HEK293 (cell line): ENCODE measurements at regions not wholly inside any gene's neighbourhood (a gene's known extent, or its start where the extent isn't known, plus 50 kb on each side); places are given as distances from the start of the nearest gene placed in this dataset.

Experiments used
- CTCF ChIA-PET: fragments of 350-600 bp; formaldehyde crosslinking; extraction: SDS; loops from one replicate; lab custom pipeline; 2021; ENCODE audit warnings: antibody characterized with exemption; lab: Yijun Ruan, JAX
- POLR2A ChIA-PET: fragments of 300-600 bp; formaldehyde crosslinking; extraction: SDS; loops from one replicate; lab custom pipeline; 2020; ENCODE audit warnings: antibody characterized with exemption, inconsistent platforms; lab: Yijun Ruan, JAX
- H3K27ac ChIP-seq: fragments of 200-500 bp; sonication (Bioruptor generic); 2 replicates; pipeline ENCODE4 v1.5.1; 2014; ENCODE audit warnings: low read depth, low read length, control low read depth, inconsistent platforms; ENCODE audit errors: extremely low read depth
- H3K36me3 ChIP-seq, 2 experiments: fragments of 200-500 bp in 1 of 2; sonication (Bioruptor generic) in 1 of 2; 1 replicate in 1 of 2; 2 replicates in 1 of 2; pipeline ENCODE4 v1.5.1; 2014 to 2017; ENCODE audit warnings: inconsistent platforms in 2 of 2, low read length in 2 of 2; ENCODE audit not compliant: control insufficient read depth in 2 of 2, insufficient read depth in 1 of 2
- H3K4me1 ChIP-seq: fragments of 200-500 bp; sonication (Bioruptor generic); 2 replicates; pipeline ENCODE4 v1.5.1; 2014; ENCODE audit warnings: mild to moderate bottlenecking, low read length, inconsistent platforms; ENCODE audit not compliant: control insufficient read depth, insufficient read depth
- H3K4me3 ChIP-seq: 2 replicates; pipeline ENCODE4 v1.5.1; 2011; ENCODE audit warnings: low read depth, mild to moderate bottlenecking, control low read depth, low read length, moderate library complexity
- H3K9me3 ChIP-seq: fragments of 200-500 bp; sonication (Bioruptor generic); 2 replicates; pipeline ENCODE4 v1.5.1; 2014; ENCODE audit warnings: low read depth, low read length, inconsistent platforms; ENCODE audit not compliant: control insufficient read depth, insufficient read depth
- FEZF1 ChIP-seq: fragments of 450-650 bp; formaldehyde crosslinking; IDR thresholded peaks from 2 replicates; pipeline ENCODE4 v1.5.1; 2016; ENCODE audit warnings: missing biosample characterization, missing genetic modification characterization
- KLF7 ChIP-seq: fragments of 450-650 bp; formaldehyde crosslinking; IDR thresholded peaks from 2 replicates; pipeline ENCODE4 v1.5.1; 2016; ENCODE audit warnings: missing biosample characterization, missing genetic modification characterization, borderline replicate concordance
- REPIN1 ChIP-seq: fragments of 450-650 bp; formaldehyde crosslinking; IDR thresholded peaks from 2 replicates; pipeline ENCODE4 v1.5.1; 2017; ENCODE audit warnings: missing biosample characterization, missing genetic modification characterization, low read depth
- SCRT1 ChIP-seq: fragments of 450-650 bp; formaldehyde crosslinking; IDR thresholded peaks from 2 replicates; pipeline ENCODE4 v1.5.1; 2016; ENCODE audit warnings: missing biosample characterization, missing genetic modification characterization, borderline replicate concordance
- SETDB1 ChIP-seq: IDR thresholded peaks from one replicate; pipeline ENCODE4 v1.6.1; 2017; ENCODE audit warnings: mild to moderate bottlenecking, low read length, moderate library complexity, mixed read lengths; ENCODE audit not compliant: insufficient read length
- TRIM28 ChIP-seq: IDR thresholded peaks from 2 replicates; pipeline ENCODE4 v1.6.1; 2011; ENCODE audit warnings: low read length, control low read depth, borderline replicate concordance
- YY1 ChIP-seq: fragments of 450-650 bp; formaldehyde crosslinking; IDR thresholded peaks from 2 replicates; pipeline ENCODE4 v1.5.1; 2018; ENCODE audit warnings: missing biosample characterization, missing genetic modification characterization
- ZBTB10 ChIP-seq: fragments of 450-650 bp; formaldehyde crosslinking; IDR thresholded peaks from 2 replicates; pipeline ENCODE4 v1.5.1; 2016; ENCODE audit warnings: missing biosample characterization, missing genetic modification characterization
- ZBTB48 ChIP-seq: fragments of 450-650 bp; formaldehyde crosslinking; IDR thresholded peaks from 2 replicates; pipeline ENCODE4 v1.5.1; 2016; ENCODE audit warnings: missing biosample characterization, missing genetic modification characterization
- ZNF174 ChIP-seq: fragments of 450-650 bp; formaldehyde crosslinking; IDR thresholded peaks from 2 replicates; pipeline ENCODE4 v1.5.0; 2017; ENCODE audit warnings: missing biosample characterization, mild to moderate bottlenecking, missing genetic modification characterization
- ZNF184 ChIP-seq: fragments of 450-650 bp; IDR thresholded peaks from 2 replicates; pipeline ENCODE4 v1.5.1; 2018; ENCODE audit warnings: missing biosample characterization, mild to moderate bottlenecking, missing genetic modification characterization
- ZNF26 ChIP-seq: fragments of 450-650 bp; formaldehyde crosslinking; IDR thresholded peaks from 2 replicates; pipeline ENCODE4 v1.5.1; 2016; ENCODE audit warnings: missing biosample characterization, missing genetic modification characterization
- ZNF266 ChIP-seq: fragments of 450-650 bp; formaldehyde crosslinking; IDR thresholded peaks from 2 replicates; pipeline ENCODE4 v1.5.1; 2016; ENCODE audit warnings: missing biosample characterization, missing genetic modification characterization, low read depth
- ZNF521 ChIP-seq: fragments of 450-650 bp; formaldehyde crosslinking; IDR thresholded peaks from 2 replicates; pipeline ENCODE4 v1.5.1; 2017; ENCODE audit warnings: missing biosample characterization, mild to moderate bottlenecking, missing genetic modification characterization
- ZNF560 ChIP-seq: fragments of 450-650 bp; formaldehyde crosslinking; IDR thresholded peaks from 2 replicates; pipeline ENCODE4 v1.5.1; 2017; ENCODE audit warnings: missing biosample characterization, missing genetic modification characterization, borderline replicate concordance
- ZNF571 ChIP-seq: fragments of 450-650 bp; formaldehyde crosslinking; IDR thresholded peaks from 2 replicates; pipeline ENCODE4 v1.5.0; 2017; ENCODE audit warnings: missing biosample characterization, missing genetic modification characterization
- ZNF658 ChIP-seq: fragments of 450-650 bp; formaldehyde crosslinking; IDR thresholded peaks from 2 replicates; pipeline ENCODE4; 2016; ENCODE audit warnings: missing biosample characterization, missing genetic modification characterization
- ZNF677 ChIP-seq: fragments of 450-650 bp; IDR thresholded peaks from 2 replicates; pipeline ENCODE4 v1.5.0; 2018; ENCODE audit warnings: missing biosample characterization, mild to moderate bottlenecking, missing genetic modification characterization, moderate library complexity
- ZNF76 ChIP-seq: fragments of 450-650 bp; formaldehyde crosslinking; IDR thresholded peaks from 2 replicates; pipeline ENCODE4; 2016; ENCODE audit warnings: low read depth, missing biosample characterization, missing genetic modification characterization, borderline replicate concordance
- ZNF777 ChIP-seq: fragments of 450-650 bp; formaldehyde crosslinking; IDR thresholded peaks from 2 replicates; pipeline ENCODE4 v1.5.1; 2017; ENCODE audit warnings: missing biosample characterization, missing genetic modification characterization, borderline replicate concordance
- ZNF791 ChIP-seq: fragments of 450-650 bp; formaldehyde crosslinking; IDR thresholded peaks from 2 replicates; pipeline ENCODE4 v1.5.1; 2016; ENCODE audit warnings: missing biosample characterization, missing genetic modification characterization
- ZXDB ChIP-seq: fragments of 450-650 bp; formaldehyde crosslinking; IDR thresholded peaks from 2 replicates; pipeline ENCODE4 v1.5.1; 2016; ENCODE audit warnings: missing biosample characterization, missing genetic modification characterization

- Histone ChIP-seq H3K4me3 (no peak overlapping the region), H3K27ac (no peak overlapping the region), H3K9me3 (no peaks in the 10 kb centered on the region), H3K36me3 (no peaks in the 10 kb centered on the region), H3K4me1 (no peaks in the 10 kb centered on the region)
- ChIA-PET POLR2A (no interaction called here), CTCF (interaction anchor here (0.8 kb wide), 1 partner anchor 24 kb away, joined by 4 read pairs; no protein-coding TSS in a partner anchor)
- TF ChIP-seq TRIM28 (peak; percentile 36; the same call in 1 of the 2 replicates), SETDB1 (peak; percentile 91), ZNF521 (tag by site-specific recombination) (no peak)
Measured at GRCh38 chr4:101706535-101707057, 83.9 kb upstream of the BANK1 start.

DNA sequence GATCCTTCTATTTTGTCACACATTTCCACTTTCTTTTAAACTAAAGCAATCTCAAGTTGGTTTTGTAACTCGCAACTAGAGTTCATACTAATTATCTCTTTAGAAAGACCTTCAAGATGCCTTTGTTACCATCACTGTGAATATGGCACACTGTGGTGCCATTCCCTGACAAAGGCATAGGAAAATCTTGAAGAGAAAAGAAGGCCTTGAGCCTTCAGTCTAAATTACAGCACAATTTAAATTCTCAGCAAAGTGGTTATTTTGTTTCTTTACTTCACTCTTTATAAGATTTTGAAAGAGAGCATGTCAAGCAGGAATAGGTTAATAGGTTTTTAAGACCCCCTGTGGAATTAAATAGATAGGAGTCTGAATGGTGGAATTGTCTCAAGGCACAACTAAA is 89.0 kb upstream of the BANK1 start:
- no peak overlapping the region for H3K27ac ChIP-seq
- no peak overlapping the region for H3K4me3 ChIP-seq
- H3K4me1 ChIP-seq: no peaks in the 10 kb centered on the region
- no peaks in the 10 kb centered on the region for H3K36me3 ChIP-seq
- CTCF ChIA-PET: no interaction called here
- no peak for TF ChIP-seq ZNF174 (tag by site-specific recombination)
- TF ChIP-seq ZNF677: no peak
- TF ChIP-seq YY1 (tag by site-specific recombination): no peak
- TF ChIP-seq ZNF26: no peak
- no peak for TF ChIP-seq REPIN1 (tag by site-specific recombination)
- TF ChIP-seq ZNF266 (tag by site-specific recombination): no peak
- TF ChIP-seq ZBTB48 (tag by site-specific recombination): no peak
- TF ChIP-seq ZNF560 (tag by site-specific recombination): no peak
- no peak for TF ChIP-seq ZNF658 (tag by site-specific recombination)
- TF ChIP-seq ZNF791 (tag by site-specific recombination): no peak
- no peak for TF ChIP-seq FEZF1 (tag by site-specific recombination)
- TF ChIP-seq ZNF76 (tag by site-specific recombination): no peak
- TF ChIP-seq ZNF184 (tag by site-specific recombination): no peak
- TF ChIP-seq ZNF571 (tag by site-specific recombination): no peak
- TF ChIP-seq KLF7 (tag by site-specific recombination): no peak
- TF ChIP-seq ZXDB (tag by site-specific recombination): no peak
- no peak for TF ChIP-seq ZBTB10 (tag by site-specific recombination)
- no peak for TF ChIP-seq ZNF777
- TF ChIP-seq SCRT1 (tag by site-specific recombination): no peak
- no peaks in the 10 kb centered on the region for H3K9me3 ChIP-seq
- POLR2A ChIA-PET: no interaction called here
